PFSK-1 (cell line): ENCODE measurements at regions not wholly inside any gene's neighbourhood (a gene's known extent, or its start where the extent isn't known, plus 50 kb on each side); places are given as distances from the start of the nearest gene placed in this dataset.

Experiments used
- FOXP2 ChIP-seq: optimal IDR thresholded peaks from 2 replicates; pipeline ENCODE3; 2011; ENCODE audit warnings: borderline replicate concordance, control low read depth, inconsistent platforms; ENCODE audit not compliant: insufficient read depth; ENCODE audit errors: extremely low read length, extremely low read depth
- POLR2AphosphoS5 ChIP-seq: IDR thresholded peaks from 2 replicates; pipeline ENCODE4 v1.6.1; 2012; ENCODE audit warnings: low read depth, mild to moderate bottlenecking, control low read depth, low read length, moderate library complexity
- REST ChIP-seq, 2 experiments: IDR thresholded peaks; 2 replicates each; pipeline versions ENCODE4 v1.6.1 to v1.8.0; 2011 to 2012; ENCODE audit warnings: low read depth in 2 of 2, low read length in 2 of 2, control low read depth in 1 of 2, inconsistent platforms in 1 of 2, mild to moderate bottlenecking in 1 of 2, moderate library complexity in 1 of 2; ENCODE audit not compliant: insufficient read depth in 1 of 2
- SIN3A ChIP-seq: IDR thresholded peaks from 2 replicates; pipeline ENCODE4 v1.6.1; 2012; ENCODE audit warnings: mild to moderate bottlenecking, low read length, moderate library complexity, borderline replicate concordance; ENCODE audit not compliant: insufficient read depth
- TAF1 ChIP-seq: IDR thresholded peaks from 2 replicates; pipeline ENCODE4 v1.6.1; 2012; ENCODE audit warnings: low read length, control low read depth, borderline replicate concordance; ENCODE audit not compliant: insufficient read depth

DNA sequence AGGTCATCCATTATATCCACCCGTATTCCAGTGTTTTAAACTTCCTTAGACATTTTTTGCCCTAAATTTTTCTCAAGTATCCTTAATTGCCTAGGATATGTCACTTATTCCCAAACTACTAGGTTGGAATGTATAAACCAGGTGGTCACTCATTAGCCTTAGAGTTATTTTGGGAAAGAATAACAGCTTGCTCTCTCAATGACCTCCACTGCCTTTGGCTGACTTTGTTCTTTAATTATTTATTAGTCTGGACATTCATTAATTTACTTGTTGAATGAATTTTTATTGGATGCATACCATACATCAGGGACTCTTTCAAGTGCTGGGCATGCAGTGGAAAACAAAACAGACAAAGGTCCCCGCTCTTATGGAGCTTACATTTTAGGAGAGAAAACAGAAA lies 609.3 kb upstream of the IGFBP7 start:
- TF ChIP-seq REST (IDR thresholded peaks at IDR 0.05; ENCODE audit: insufficient read depth in 1 of 2, low read depth in 2 of 2, low read length in 2 of 2) (no peak), FOXP2 (no peak), SIN3A (no peak), POLR2AphosphoS5 (no peak), TAF1 (no peak)
